ENCODE measurements at regions not wholly inside any gene's neighbourhood (a gene's known extent, or its start where the extent isn't known, plus 50 kb on each side); places are given as distances from the start of the nearest gene placed in this dataset.

DNA sequence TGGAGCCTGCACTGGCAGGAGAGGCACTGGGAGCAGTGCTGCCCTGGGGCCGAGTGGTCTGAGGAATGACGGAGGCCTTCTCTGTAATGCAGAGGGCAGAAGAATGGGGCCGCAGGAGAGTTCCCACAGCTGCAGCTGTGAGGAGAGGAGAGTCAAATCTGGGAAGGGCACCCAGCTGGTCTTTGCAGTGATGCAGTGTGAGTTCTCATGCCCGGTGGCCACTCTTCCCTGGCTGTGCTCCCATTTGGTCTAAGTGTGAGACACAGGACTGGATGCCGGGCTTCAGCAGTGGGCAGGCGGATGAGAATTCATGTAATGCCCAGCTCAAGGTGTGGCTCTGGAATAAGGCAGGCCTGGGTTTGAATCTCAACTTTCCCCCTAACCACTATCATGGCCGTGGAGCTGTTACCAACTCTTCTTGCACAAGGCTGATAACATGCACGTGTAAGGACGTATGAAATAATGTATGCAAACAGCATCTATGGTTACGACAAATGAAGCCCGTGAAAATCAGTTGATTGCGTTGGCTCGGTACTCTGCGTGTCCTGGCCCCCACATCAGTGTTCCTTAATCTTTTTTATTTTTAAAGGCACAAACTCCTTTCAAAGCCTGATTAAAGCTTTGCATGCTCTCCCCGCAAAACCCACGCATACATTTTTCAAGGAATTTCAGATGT lies 71.6 kb downstream of the ACKR3 start:
- Histone ChIP-seq H3K4me3 (no peak overlapping the region), H3K9me3 (no peaks in the 10 kb centered on the region), H3K27me3 (no peaks in the 10 kb centered on the region), H3K4me1 (peaks cover 0 to 5% (median 0%) of the 10 kb centered on the region in 4 donors), H3K27ac (peak overlapping the region; percentile 63 to 82 (median 71)), H3K36me3 (no peaks in the 10 kb centered on the region)
- no peak for DNase-seq
- in situ Hi-C loops (cut with MboI; ENCODE audit: low pct_ligation_motif_present in 1 of 4, low pct_unique_long_range_greater_than_20kb in 1 of 4, low sequenced_read_pairs in 3 of 4) (no loop called here), intact Hi-C loops (cut with DNase I; ENCODE audit: low total_unique reads) (no loop called here)
- TF ChIP-seq POLR2AphosphoS5 (IDR thresholded peaks at IDR 0.05) (no peak), CTCF (IDR thresholded peaks at IDR 0.05) (no peak), POLR2A (IDR thresholded peaks at IDR 0.05) (no peak), EP300 (IDR thresholded peaks at IDR 0.05; ENCODE audit: low read depth) (no peak)
- WGBS, 2 donors (ENCODE audit: low coverage in 1 of 2), result 81 to 88% methylated on average over 5 to 16 of the region's 16 CpGs

DNA sequence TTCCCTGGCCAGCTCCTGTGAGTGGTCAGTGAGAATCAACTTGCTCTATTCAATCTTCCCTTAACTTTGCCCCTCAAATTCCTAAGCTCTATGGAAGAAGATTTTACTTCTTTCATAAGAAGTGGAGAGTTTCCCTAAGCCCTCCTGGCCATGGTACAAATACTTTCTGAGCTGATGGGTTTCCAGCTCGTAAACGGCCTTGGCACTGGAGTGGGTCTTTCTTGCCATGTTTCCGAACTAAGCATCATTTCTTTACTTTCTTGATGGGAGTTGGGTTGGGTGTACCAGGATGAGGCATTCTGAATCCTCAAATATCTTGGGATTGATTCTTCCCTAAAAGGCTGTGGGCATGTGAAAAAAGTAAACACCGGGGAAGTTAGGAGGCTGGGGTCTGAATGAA lies 72.5 kb downstream of the ACKR3 start:
- Histone ChIP-seq H3K36me3 (no peaks in the 10 kb centered on the region), H3K9me3 (no peaks in the 10 kb centered on the region), H3K4me3 (no peak overlapping the region), H3K27me3 (no peaks in the 10 kb centered on the region), H3K4me1 (peaks cover 0 to 5% (median 0%) of the 10 kb centered on the region in 4 donors), H3K27ac (peak overlapping the region; percentile 63 to 82 (median 71))
- TF ChIP-seq POLR2AphosphoS5 (IDR thresholded peaks at IDR 0.05), result no peak
- no peak for TF ChIP-seq POLR2A (IDR thresholded peaks at IDR 0.05)
- TF ChIP-seq CTCF (IDR thresholded peaks at IDR 0.05), result no peak
- no peak for TF ChIP-seq EP300 (IDR thresholded peaks at IDR 0.05; ENCODE audit: low read depth)
- in situ Hi-C loops (cut with MboI; ENCODE audit: low pct_ligation_motif_present in 1 of 4, low pct_unique_long_range_greater_than_20kb in 1 of 4, low sequenced_read_pairs in 3 of 4), result no loop called here
- DNase-seq, result no peak
- intact Hi-C loops (cut with DNase I; ENCODE audit: low total_unique reads), result no loop called here
- 61 to 78% methylated on average over 4 of the region's 4 CpGs for WGBS, 2 donors (ENCODE audit: low coverage in 1 of 2)

DNA sequence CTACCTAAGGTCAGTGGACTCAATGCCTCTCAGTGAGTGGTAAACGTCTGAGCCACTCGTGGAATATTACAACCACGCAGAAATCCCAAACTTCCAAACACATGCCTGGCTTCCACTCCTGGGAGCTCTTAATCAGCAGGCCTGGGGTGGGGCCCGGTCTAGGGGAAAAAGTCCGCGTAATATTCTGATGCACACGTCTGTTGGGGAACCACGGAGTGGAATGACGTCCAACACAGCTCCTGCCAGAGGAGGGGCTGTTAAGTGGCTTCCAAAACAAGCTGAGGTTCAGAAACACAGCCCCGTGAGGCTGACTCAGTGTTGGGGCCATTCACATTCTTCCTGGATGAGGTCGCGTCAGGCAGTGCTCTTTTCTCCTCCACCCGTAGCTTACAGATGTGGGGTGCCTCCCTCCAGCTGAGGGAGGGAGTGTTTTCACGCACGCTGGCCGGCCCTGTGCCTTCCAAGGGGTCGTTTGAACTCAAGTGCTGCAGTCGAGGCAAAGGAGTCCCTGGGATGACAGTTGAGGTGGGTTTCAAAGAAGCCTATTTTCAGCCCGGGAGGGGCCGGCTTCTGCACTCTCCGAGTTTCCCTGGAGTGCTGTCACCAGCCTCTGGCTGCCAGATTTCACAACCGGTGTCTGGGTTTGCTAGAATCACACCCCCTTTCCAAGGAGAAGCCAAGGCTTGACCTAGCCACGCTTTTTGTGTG lies 73.1 kb downstream of the ACKR3 start:
- TF ChIP-seq EP300 (IDR thresholded peaks at IDR 0.05; ENCODE audit: low read depth) (peak; percentile 70), CTCF (IDR thresholded peaks at IDR 0.05) (no peak), POLR2AphosphoS5 (IDR thresholded peaks at IDR 0.05) (peak; percentile 47 to 80 (median 74))
- in situ Hi-C loops (cut with MboI; ENCODE audit: low pct_ligation_motif_present in 1 of 4, low pct_unique_long_range_greater_than_20kb in 1 of 4, low sequenced_read_pairs in 3 of 4), result no loop called here
- DNase-seq, result peak; percentile 73
- WGBS, 2 donors (ENCODE audit: low coverage in 1 of 2), result 45% methylated on average over 23 of the region's 23 CpGs; no CpG with 5 or more reads in 1 of the 2 donors
- Histone ChIP-seq H3K27ac (peak overlapping the region; percentile 63 to 82 (median 71)), H3K27me3 (no peaks in the 10 kb centered on the region), H3K9me3 (no peaks in the 10 kb centered on the region), H3K4me1 (peaks cover 0 to 5% (median 0%) of the 10 kb centered on the region in 4 donors), H3K36me3 (no peaks in the 10 kb centered on the region), H3K4me3 (no peak overlapping the region)
- intact Hi-C loops (cut with DNase I; ENCODE audit: low total_unique reads), result no loop called here

- Histone ChIP-seq H3K27ac (peak overlapping the region; percentile 63 to 82 (median 71)), H3K4me1 (peaks cover 0 to 5% (median 0%) of the 10 kb centered on the region in 4 donors), H3K36me3 (no peaks in the 10 kb centered on the region), H3K9me3 (no peaks in the 10 kb centered on the region), H3K27me3 (no peaks in the 10 kb centered on the region), H3K4me3 (no peak overlapping the region)
- WGBS, 2 donors (ENCODE audit: low coverage in 1 of 2), result 74 to 80% methylated on average over 6 to 8 of the region's 8 CpGs
- DNase-seq, result no peak
- intact Hi-C loops (cut with DNase I; ENCODE audit: low total_unique reads) (no loop called here), in situ Hi-C loops (cut with MboI; ENCODE audit: low pct_ligation_motif_present in 1 of 4, low pct_unique_long_range_greater_than_20kb in 1 of 4, low sequenced_read_pairs in 3 of 4) (no loop called here)
- TF ChIP-seq POLR2AphosphoS5 (IDR thresholded peaks at IDR 0.05) (no peak), POLR2A (IDR thresholded peaks at IDR 0.05) (no peak), EP300 (IDR thresholded peaks at IDR 0.05; ENCODE audit: low read depth) (no peak), CTCF (IDR thresholded peaks at IDR 0.05) (no peak)
Measured at GRCh38 chr2:236643480-236643879, 73.9 kb downstream of the ACKR3 start.
